HG03565 (cell line): ENCODE measurements at regions not wholly inside any gene's neighbourhood (a gene's known extent, or its start where the extent isn't known, plus 50 kb on each side); places are given as distances from the start of the nearest gene placed in this dataset.

Experiments used
- ATAC-seq: cut with Tn5 transposase; IDR thresholded peaks from one replicate; pipeline ENCODE4 v1.9.1; 2021; ENCODE audit warnings: mild to moderate bottlenecking, moderate library complexity; ENCODE audit not compliant: unreplicated experiment

GRCh38 chr12:114975640-114976310 is 291.8 kb upstream of the TBX3 start:
- no peak for ATAC-seq

- no peak for ATAC-seq
These were observed 291.1 kb upstream of the TBX3 start for GRCh38 chr12:114974826-114975639.

- no peak for ATAC-seq
These were observed 290.4 kb upstream of the TBX3 start for GRCh38 chr12:114974333-114974732.

- no peak for ATAC-seq
These were observed 284.8 kb upstream of the TBX3 start for GRCh38 chr12:114968727-114969126.

- no peak for ATAC-seq
These were observed 283.2 kb upstream of the TBX3 start for GRCh38 chr12:114967151-114967550.

GRCh38 chr12:114964841-114965240 is 280.9 kb upstream of the TBX3 start:
- ATAC-seq, result no peak

GRCh38 chr12:114963846-114964245 is 279.9 kb upstream of the TBX3 start:
- no peak for ATAC-seq

GRCh38 chr12:114961491-114961890 is 277.5 kb upstream of the TBX3 start:
- no peak for ATAC-seq

GRCh38 chr12:114958538-114958937 is 274.6 kb upstream of the TBX3 start:
- no peak for ATAC-seq

- no peak for ATAC-seq
These were observed 273.2 kb upstream of the TBX3 start for GRCh38 chr12:114957225-114957624.

GRCh38 chr12:114955414-114956014 is 271.5 kb upstream of the TBX3 start:
- no peak for ATAC-seq

- ATAC-seq, result no peak
These were observed 270.6 kb upstream of the TBX3 start for GRCh38 chr12:114954511-114955055.

- no peak for ATAC-seq
These were observed 268.7 kb upstream of the TBX3 start for GRCh38 chr12:114952573-114953271.

GRCh38 chr12:114949058-114949820 is 265.3 kb upstream of the TBX3 start:
- ATAC-seq, result no peak

GRCh38 chr12:114945351-114945750 is 261.4 kb upstream of the TBX3 start:
- no peak for ATAC-seq

- ATAC-seq, result no peak
These were observed 260.8 kb upstream of the TBX3 start for GRCh38 chr12:114944736-114945135.

GRCh38 chr12:114943601-114944000 is 259.6 kb upstream of the TBX3 start:
- no peak for ATAC-seq

- ATAC-seq, result no peak
These were observed 254.7 kb upstream of the TBX3 start for GRCh38 chr12:114938487-114939210.

GRCh38 chr12:114936148-114937079 is 252.4 kb upstream of the TBX3 start:
- no peak for ATAC-seq
